H1 (cell line): ENCODE measurements at regions not wholly inside any gene's neighbourhood (a gene's known extent, or its start where the extent isn't known, plus 50 kb on each side); places are given as distances from the start of the nearest gene placed in this dataset.

ENCODE experiments used
- CHD7 ChIP-seq: fragments of 300-600 bp; sonication (generic); IDR thresholded peaks from 2 replicates; pipeline ENCODE4 v1.7.1; 2012; ENCODE audit warnings: low read length, moderate library complexity, mild to moderate bottlenecking, inconsistent platforms; ENCODE audit not compliant: insufficient replicate concordance

GRCh38 chr13:107075576-107075975 lies 507.6 kb upstream of the ARGLU1 start (continued):
- no peak for TF ChIP-seq CHD7
- TF ChIP-seq, all 59 proteins: peak for 0
